ENCODE measurements at regions not wholly inside any gene's neighbourhood (a gene's known extent, or its start where the extent isn't known, plus 50 kb on each side); places are given as distances from the start of the nearest gene placed in this dataset.

GRCh38 chr1:195012995-195013394 lies 1595.2 kb downstream of the KCNT2 start:
- TF ChIP-seq POLR2A (IDR thresholded peaks at IDR 0.05), result no peak
- TF ChIP-seq, protein P1, sequence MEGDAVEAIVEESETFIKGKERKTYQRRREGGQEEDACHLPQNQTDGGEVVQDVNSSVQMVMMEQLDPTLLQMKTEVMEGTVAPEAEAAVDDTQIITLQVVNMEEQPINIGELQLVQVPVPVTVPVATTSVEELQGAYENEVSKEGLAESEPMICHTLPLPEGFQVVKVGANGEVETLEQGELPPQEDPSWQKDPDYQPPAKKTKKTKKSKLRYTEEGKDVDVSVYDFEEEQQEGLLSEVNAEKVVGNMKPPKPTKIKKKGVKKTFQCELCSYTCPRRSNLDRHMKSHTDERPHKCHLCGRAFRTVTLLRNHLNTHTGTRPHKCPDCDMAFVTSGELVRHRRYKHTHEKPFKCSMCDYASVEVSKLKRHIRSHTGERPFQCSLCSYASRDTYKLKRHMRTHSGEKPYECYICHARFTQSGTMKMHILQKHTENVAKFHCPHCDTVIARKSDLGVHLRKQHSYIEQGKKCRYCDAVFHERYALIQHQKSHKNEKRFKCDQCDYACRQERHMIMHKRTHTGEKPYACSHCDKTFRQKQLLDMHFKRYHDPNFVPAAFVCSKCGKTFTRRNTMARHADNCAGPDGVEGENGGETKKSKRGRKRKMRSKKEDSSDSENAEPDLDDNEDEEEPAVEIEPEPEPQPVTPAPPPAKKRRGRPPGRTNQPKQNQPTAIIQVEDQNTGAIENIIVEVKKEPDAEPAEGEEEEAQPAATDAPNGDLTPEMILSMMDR (IDR thresholded peaks at IDR 0.05), result no peak

All from thyroid gland (tissue), 4 donors.